ENCODE measurements at regions not wholly inside any gene's neighbourhood (a gene's known extent, or its start where the extent isn't known, plus 50 kb on each side); places are given as distances from the start of the nearest gene placed in this dataset.

DNA sequence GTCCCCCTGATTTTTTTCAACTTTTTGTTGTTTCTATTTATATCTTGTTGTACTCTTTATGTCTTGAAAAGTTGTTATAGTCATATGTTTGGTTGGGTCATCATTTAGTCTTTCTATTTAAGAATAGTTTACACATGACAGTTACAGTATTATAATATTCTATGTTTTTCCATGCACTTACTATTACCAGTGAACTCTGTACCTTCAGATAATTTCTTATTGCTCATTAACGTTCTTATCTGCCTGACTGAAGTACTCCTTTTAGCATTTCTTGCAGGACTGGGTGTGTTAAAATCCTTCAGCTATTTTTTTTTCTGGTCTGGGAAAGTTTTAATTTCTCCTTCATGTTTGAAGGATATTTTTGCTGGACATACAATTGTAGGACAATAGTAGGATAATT lies 157.7 kb upstream of the DIPK2B start:
- Histone ChIP-seq H3K36me3 (ENCODE audit: control insufficient read depth in 2 of 2, insufficient read depth in 2 of 2, low read length in 1 of 2) (no peaks in the 10 kb centered on the region), H3K9me3 (ENCODE audit: control insufficient read depth in 2 of 2, insufficient read depth in 1 of 2, low read depth in 1 of 2, low read length in 1 of 2) (no peaks in the 10 kb centered on the region), H3K4me1 (ENCODE audit: control insufficient read depth in 2 of 2, insufficient read depth in 2 of 2, low read length in 1 of 2) (no peaks in the 10 kb centered on the region), H3K27ac (ENCODE audit: low read depth in 2 of 2, low read length in 1 of 2) (no peak overlapping the region), H3K27me3 (ENCODE audit: control insufficient read depth in 1 of 2, insufficient read depth in 2 of 2, low read length in 2 of 2) (no peaks in the 10 kb centered on the region), H3K4me3 (ENCODE audit: low read depth in 1 of 2, low read length in 2 of 2) (no peak overlapping the region)
- 42 to 56% methylated on average over 1 of the region's 1 CpG for WGBS, 2 donors

- no peaks in the 10 kb centered on the region for H3K27me3 ChIP-seq (ENCODE audit: control insufficient read depth in 1 of 2, insufficient read depth in 2 of 2, low read length in 2 of 2)
- no peaks in the 10 kb centered on the region for H3K9me3 ChIP-seq (ENCODE audit: control insufficient read depth in 2 of 2, insufficient read depth in 1 of 2, low read depth in 1 of 2, low read length in 1 of 2)
- WGBS, 2 donors = 48 to 65% methylated on average over 3 of the region's 3 CpGs
- no peak overlapping the region for H3K4me3 ChIP-seq (ENCODE audit: low read depth in 1 of 2, low read length in 2 of 2)
- H3K36me3 ChIP-seq (ENCODE audit: control insufficient read depth in 2 of 2, insufficient read depth in 2 of 2, low read length in 1 of 2) = no peaks in the 10 kb centered on the region
- no peak overlapping the region for H3K27ac ChIP-seq (ENCODE audit: low read depth in 2 of 2, low read length in 1 of 2)
- no peaks in the 10 kb centered on the region for H3K4me1 ChIP-seq (ENCODE audit: control insufficient read depth in 2 of 2, insufficient read depth in 2 of 2, low read length in 1 of 2)
These were observed 152.8 kb upstream of the DIPK2B start for GRCh38 chrX:45353456-45353855.

DNA sequence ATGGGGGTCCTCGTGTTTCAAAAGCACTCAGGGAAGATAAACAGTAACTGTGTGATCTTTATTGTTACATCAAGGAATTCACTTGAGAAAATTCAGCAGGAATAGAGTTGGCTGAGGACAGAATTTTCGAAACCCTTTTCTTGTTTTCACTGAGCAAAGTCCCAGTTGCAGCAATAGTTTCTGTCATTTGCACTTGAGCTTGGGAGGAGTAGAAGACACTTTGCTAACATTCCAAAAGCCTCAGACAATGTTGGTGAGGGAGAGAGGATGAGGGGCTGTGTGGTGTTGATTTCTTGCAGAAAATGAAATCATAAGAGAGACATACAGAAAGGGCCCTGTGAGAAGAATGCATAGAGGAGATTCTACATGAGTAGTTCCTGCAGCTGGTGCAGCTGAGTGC lies 151.9 kb upstream of the DIPK2B start:
- H3K4me3 ChIP-seq (ENCODE audit: low read depth in 1 of 2, low read length in 2 of 2) = no peak overlapping the region
- 51 to 52% methylated on average over 2 of the region's 2 CpGs for WGBS, 2 donors
- H3K9me3 ChIP-seq (ENCODE audit: control insufficient read depth in 2 of 2, insufficient read depth in 1 of 2, low read depth in 1 of 2, low read length in 1 of 2) = no peaks in the 10 kb centered on the region
- H3K27ac ChIP-seq (ENCODE audit: low read depth in 2 of 2, low read length in 1 of 2) = no peak overlapping the region
- no peaks in the 10 kb centered on the region for H3K36me3 ChIP-seq (ENCODE audit: control insufficient read depth in 2 of 2, insufficient read depth in 2 of 2, low read length in 1 of 2)
- no peaks in the 10 kb centered on the region for H3K27me3 ChIP-seq (ENCODE audit: control insufficient read depth in 1 of 2, insufficient read depth in 2 of 2, low read length in 2 of 2)
- H3K4me1 ChIP-seq (ENCODE audit: control insufficient read depth in 2 of 2, insufficient read depth in 2 of 2, low read length in 1 of 2) = no peaks in the 10 kb centered on the region

DNA sequence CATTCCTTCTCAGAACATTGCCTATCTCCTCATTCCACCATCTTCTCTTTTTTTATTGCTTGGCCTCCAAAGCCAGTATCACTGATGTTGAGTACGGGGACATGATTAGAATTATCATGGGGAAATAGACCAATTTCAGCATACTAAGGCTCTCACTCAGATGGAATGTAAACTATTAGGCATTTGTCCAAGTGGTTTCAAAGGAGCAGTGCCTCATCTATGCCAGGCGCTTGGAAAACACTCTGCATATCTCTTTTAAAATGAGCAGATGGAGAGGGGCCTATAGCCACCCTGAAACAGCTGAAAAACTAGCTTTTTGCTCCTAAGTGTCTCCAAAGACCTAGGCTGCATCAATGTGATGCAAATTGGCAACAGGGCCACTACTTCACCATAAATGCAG lies 150.8 kb upstream of the DIPK2B start:
- Histone ChIP-seq H3K27ac (ENCODE audit: low read depth in 2 of 2, low read length in 1 of 2) (no peak overlapping the region), H3K4me3 (ENCODE audit: low read depth in 1 of 2, low read length in 2 of 2) (no peak overlapping the region), H3K4me1 (ENCODE audit: control insufficient read depth in 2 of 2, insufficient read depth in 2 of 2, low read length in 1 of 2) (no peaks in the 10 kb centered on the region), H3K9me3 (ENCODE audit: control insufficient read depth in 2 of 2, insufficient read depth in 1 of 2, low read depth in 1 of 2, low read length in 1 of 2) (no peaks in the 10 kb centered on the region), H3K36me3 (ENCODE audit: control insufficient read depth in 2 of 2, insufficient read depth in 2 of 2, low read length in 1 of 2) (no peaks in the 10 kb centered on the region), H3K27me3 (ENCODE audit: control insufficient read depth in 1 of 2, insufficient read depth in 2 of 2, low read length in 2 of 2) (no peaks in the 10 kb centered on the region)
- WGBS, 2 donors = 69 to 72% methylated on average over 2 of the region's 2 CpGs

- Histone ChIP-seq H3K27me3 (ENCODE audit: control insufficient read depth in 1 of 2, insufficient read depth in 2 of 2, low read length in 2 of 2) (no peaks in the 10 kb centered on the region), H3K4me3 (ENCODE audit: low read depth in 1 of 2, low read length in 2 of 2) (no peak overlapping the region), H3K36me3 (ENCODE audit: control insufficient read depth in 2 of 2, insufficient read depth in 2 of 2, low read length in 1 of 2) (no peaks in the 10 kb centered on the region), H3K27ac (ENCODE audit: low read depth in 2 of 2, low read length in 1 of 2) (no peak overlapping the region), H3K9me3 (ENCODE audit: control insufficient read depth in 2 of 2, insufficient read depth in 1 of 2, low read depth in 1 of 2, low read length in 1 of 2) (no peaks in the 10 kb centered on the region), H3K4me1 (ENCODE audit: control insufficient read depth in 2 of 2, insufficient read depth in 2 of 2, low read length in 1 of 2) (no peaks in the 10 kb centered on the region)
These were observed 147.6 kb upstream of the DIPK2B start for GRCh38 chrX:45348296-45348695.

DNA sequence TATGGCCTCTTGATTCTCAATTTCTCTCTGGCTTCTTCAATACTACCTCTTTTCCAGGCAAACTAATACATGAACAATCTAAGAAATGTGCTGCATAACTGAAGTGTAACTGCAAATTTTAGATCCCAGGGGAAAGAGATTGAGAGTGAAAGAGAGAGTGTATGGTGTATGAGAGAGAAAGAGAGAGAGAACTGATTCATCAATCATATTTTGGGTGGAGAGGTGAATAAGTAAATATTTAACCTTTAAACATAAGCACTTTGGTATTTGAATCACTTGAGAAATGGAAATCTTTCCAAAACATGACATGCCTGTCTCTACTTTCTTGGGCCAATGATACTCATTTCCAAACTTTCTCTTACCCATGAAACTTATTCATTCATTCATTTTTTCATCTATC lies 147.2 kb upstream of the DIPK2B start:
- Histone ChIP-seq H3K27me3 (ENCODE audit: control insufficient read depth in 1 of 2, insufficient read depth in 2 of 2, low read length in 2 of 2) (no peaks in the 10 kb centered on the region), H3K4me3 (ENCODE audit: low read depth in 1 of 2, low read length in 2 of 2) (no peak overlapping the region), H3K4me1 (ENCODE audit: control insufficient read depth in 2 of 2, insufficient read depth in 2 of 2, low read length in 1 of 2) (no peaks in the 10 kb centered on the region), H3K27ac (ENCODE audit: low read depth in 2 of 2, low read length in 1 of 2) (no peak overlapping the region), H3K9me3 (ENCODE audit: control insufficient read depth in 2 of 2, insufficient read depth in 1 of 2, low read depth in 1 of 2, low read length in 1 of 2) (no peaks in the 10 kb centered on the region), H3K36me3 (ENCODE audit: control insufficient read depth in 2 of 2, insufficient read depth in 2 of 2, low read length in 1 of 2) (no peaks in the 10 kb centered on the region)

- Histone ChIP-seq H3K4me3 (ENCODE audit: low read depth in 1 of 2, low read length in 2 of 2) (no peak overlapping the region), H3K27ac (ENCODE audit: low read depth in 2 of 2, low read length in 1 of 2) (no peak overlapping the region), H3K9me3 (ENCODE audit: control insufficient read depth in 2 of 2, insufficient read depth in 1 of 2, low read depth in 1 of 2, low read length in 1 of 2) (no peaks in the 10 kb centered on the region), H3K36me3 (ENCODE audit: control insufficient read depth in 2 of 2, insufficient read depth in 2 of 2, low read length in 1 of 2) (no peaks in the 10 kb centered on the region), H3K4me1 (ENCODE audit: control insufficient read depth in 2 of 2, insufficient read depth in 2 of 2, low read length in 1 of 2) (no peaks in the 10 kb centered on the region), H3K27me3 (ENCODE audit: control insufficient read depth in 1 of 2, insufficient read depth in 2 of 2, low read length in 2 of 2) (no peaks in the 10 kb centered on the region)
- WGBS, 2 donors = 62 to 81% methylated on average over 2 of the region's 2 CpGs
These were observed 143.9 kb upstream of the DIPK2B start for GRCh38 chrX:45344594-45344993.

DNA sequence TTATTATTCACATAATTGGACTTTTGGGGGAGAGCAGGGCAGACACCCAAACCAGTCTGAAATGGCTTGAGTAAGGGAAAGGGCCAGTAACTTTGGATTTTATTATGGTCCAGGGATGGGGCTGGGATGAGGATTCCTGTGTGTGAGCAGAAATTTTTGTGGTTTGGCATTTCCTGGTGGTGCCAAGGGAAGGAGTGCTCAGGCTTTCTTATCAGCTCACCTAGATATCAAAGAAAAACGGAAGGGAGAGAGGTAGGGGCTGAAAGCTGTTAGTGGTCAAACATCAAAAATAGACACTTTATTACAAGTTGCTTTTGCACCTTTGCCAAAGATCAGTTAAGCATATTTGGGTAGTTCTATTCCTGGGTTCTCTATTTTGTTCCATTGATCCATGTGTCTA lies 128.5 kb upstream of the DIPK2B start:
- 77 to 100% methylated on average over 1 of the region's 1 CpG for WGBS, 2 donors
- no peaks in the 10 kb centered on the region for H3K4me1 ChIP-seq (ENCODE audit: control insufficient read depth in 2 of 2, insufficient read depth in 2 of 2, low read length in 1 of 2)
- H3K27ac ChIP-seq (ENCODE audit: low read depth in 2 of 2, low read length in 1 of 2) = no peak overlapping the region
- no peaks in the 10 kb centered on the region for H3K36me3 ChIP-seq (ENCODE audit: control insufficient read depth in 2 of 2, insufficient read depth in 2 of 2, low read length in 1 of 2)
- H3K4me3 ChIP-seq (ENCODE audit: low read depth in 1 of 2, low read length in 2 of 2) = no peak overlapping the region
- H3K9me3 ChIP-seq (ENCODE audit: control insufficient read depth in 2 of 2, insufficient read depth in 1 of 2, low read depth in 1 of 2, low read length in 1 of 2) = no peaks in the 10 kb centered on the region
- peaks cover 0 to 2% of the 10 kb centered on the region in 2 donors for H3K27me3 ChIP-seq (ENCODE audit: control insufficient read depth in 1 of 2, insufficient read depth in 2 of 2, low read length in 2 of 2)

DNA sequence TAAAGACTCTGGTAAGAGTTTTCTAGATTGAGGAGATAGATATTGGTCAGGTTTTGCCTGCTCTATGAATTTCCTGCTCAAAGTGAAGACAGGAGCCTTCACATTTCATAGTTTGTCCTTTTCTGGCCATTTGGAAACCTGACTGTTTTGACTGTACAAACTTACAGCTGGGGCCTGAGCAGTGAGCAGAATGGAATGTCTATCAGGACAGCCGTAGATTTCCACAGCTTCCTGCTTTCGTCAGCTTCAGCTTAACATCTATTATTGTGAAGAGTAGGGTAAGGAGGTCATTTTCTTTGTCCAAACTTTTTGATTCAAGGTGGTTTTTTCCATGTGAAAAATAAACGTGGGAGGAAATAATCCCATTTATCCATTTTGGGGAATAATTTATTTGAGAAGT lies 124.3 kb upstream of the DIPK2B start:
- H3K27me3 ChIP-seq (ENCODE audit: control insufficient read depth in 1 of 2, insufficient read depth in 2 of 2, low read length in 2 of 2) = peaks cover 0 to 5% of the 10 kb centered on the region in 2 donors
- no peak overlapping the region for H3K4me3 ChIP-seq (ENCODE audit: low read depth in 1 of 2, low read length in 2 of 2)
- H3K36me3 ChIP-seq (ENCODE audit: control insufficient read depth in 2 of 2, insufficient read depth in 2 of 2, low read length in 1 of 2) = no peaks in the 10 kb centered on the region
- no peaks in the 10 kb centered on the region for H3K9me3 ChIP-seq (ENCODE audit: control insufficient read depth in 2 of 2, insufficient read depth in 1 of 2, low read depth in 1 of 2, low read length in 1 of 2)
- WGBS, 2 donors = 66 to 71% methylated on average over 3 of the region's 3 CpGs
- H3K4me1 ChIP-seq (ENCODE audit: control insufficient read depth in 2 of 2, insufficient read depth in 2 of 2, low read length in 1 of 2) = no peaks in the 10 kb centered on the region
- no peak overlapping the region for H3K27ac ChIP-seq (ENCODE audit: low read depth in 2 of 2, low read length in 1 of 2)

- H3K4me1 ChIP-seq (ENCODE audit: control insufficient read depth in 2 of 2, insufficient read depth in 2 of 2, low read length in 1 of 2) = no peaks in the 10 kb centered on the region
- WGBS, 2 donors = 59 to 62% methylated on average over 3 of the region's 3 CpGs
- H3K27me3 ChIP-seq (ENCODE audit: control insufficient read depth in 1 of 2, insufficient read depth in 2 of 2, low read length in 2 of 2) = peaks cover 0 to 5% of the 10 kb centered on the region in 2 donors
These were observed 122.7 kb upstream of the DIPK2B start for GRCh38 chrX:45323387-45323786.

More at GRCh38 chrX:45323387-45323786, 122.7 kb upstream of the DIPK2B start:
- Histone ChIP-seq H3K4me3 (ENCODE audit: low read depth in 1 of 2, low read length in 2 of 2) (no peak overlapping the region), H3K27ac (ENCODE audit: low read depth in 2 of 2, low read length in 1 of 2) (no peak overlapping the region), H3K36me3 (ENCODE audit: control insufficient read depth in 2 of 2, insufficient read depth in 2 of 2, low read length in 1 of 2) (no peaks in the 10 kb centered on the region), H3K9me3 (ENCODE audit: control insufficient read depth in 2 of 2, insufficient read depth in 1 of 2, low read depth in 1 of 2, low read length in 1 of 2) (no peaks in the 10 kb centered on the region)

All from esophagus (tissue), 2 donors.